Transverse colon (tissue), 4 donors: ENCODE measurements at regions not wholly inside any gene's neighbourhood (a gene's known extent, or its start where the extent isn't known, plus 50 kb on each side); places are given as distances from the start of the nearest gene placed in this dataset.

Experiments
- DNase-seq: peaks from one replicate; pipeline ENCODE4 v3.0.0-alpha.2; 2019
- H3K27ac ChIP-seq, 4 donors: fragments of 200-600 bp; sonication (generic); 2 replicates each; pipeline ENCODE4 v1.5.1; 2016 to 2018; ENCODE audit warnings: inconsistent platforms in 4 of 4
- H3K27me3 ChIP-seq: fragments of 200-600 bp; sonication (generic); 2 replicates; pipeline ENCODE4 v1.5.1; 2017; ENCODE audit warnings: inconsistent platforms
- H3K36me3 ChIP-seq, 4 donors: fragments of 200-600 bp; sonication (generic); 2 replicates each; pipeline ENCODE4 v1.5.1; 2017 to 2019; ENCODE audit warnings: inconsistent platforms in 4 of 4
- H3K4me1 ChIP-seq, 4 donors: fragments of 200-600 bp; sonication (generic); 2 replicates each; pipeline ENCODE4 v1.5.1; 2017 to 2020; ENCODE audit warnings: inconsistent platforms in 4 of 4
- H3K4me3 ChIP-seq, 4 donors: fragments of 200-600 bp; sonication (generic); 1 replicate in 1 of 4; 2 replicates in 3 of 4; pipeline versions ENCODE4 v1.5.1 to v1.6.1; 2017 to 2019; ENCODE audit warnings: inconsistent platforms in 4 of 4
- H3K9me3 ChIP-seq, 2 donors: fragments of 200-600 bp; sonication (generic); 2 replicates each; pipeline ENCODE4 v1.5.1; 2017 to 2019; ENCODE audit warnings: inconsistent platforms in 2 of 2
- EP300 ChIP-seq: sonication (generic); formaldehyde crosslinking; IDR thresholded peaks from one replicate; pipeline ENCODE4 v1.6.1; 2017; ENCODE audit warnings: antibody characterized with exemption, low read depth
- POLR2A ChIP-seq: fragments of 450-650 bp; IDR thresholded peaks from one replicate; pipeline ENCODE4 v1.6.1; 2016; ENCODE audit warnings: antibody characterized with exemption, mild to moderate bottlenecking, moderate library complexity
- POLR2AphosphoS5 ChIP-seq, 3 donors: sonication (generic); formaldehyde crosslinking; IDR thresholded peaks; one replicate each; pipeline ENCODE4 v1.6.1; 2016; ENCODE audit warnings: antibody characterized with exemption in 3 of 3
- WGBS, 2 donors: methylation state at CpG; one replicate each; pipeline ENCODE4 v1.1.5; 2018; ENCODE audit warnings: low coverage in 1 of 2; 5-methylcytosine and 5-hydroxymethylcytosine counted together
- in situ Hi-C, 4 donors: fragments of 200-750 bp; cut with MboI; loops; one replicate each; pipeline versions ENCODE4 v1.15.0 to v1.15.1; 2017; ENCODE audit warnings: low sequenced_read_pairs in 3 of 4, low pct_ligation_motif_present in 1 of 4, low pct_unique_long_range_greater_than_20kb in 1 of 4
- intact Hi-C: fragments of 100-400 bp; cut with DNase I; formaldehyde crosslinking; loops from one replicate; pipeline ENCODE4 v1.15.1; 2023; ENCODE audit warnings: low total_unique reads
- TF ChIP-seq, protein P1 (sequence below), 5 experiments: fragments of 200-600 bp in 3 of 5; fragments of 450-650 bp in 2 of 5; sonication (generic) in 3 of 5; IDR thresholded peaks; 1 replicate in 2 of 5; 2 replicates in 3 of 5; pipeline ENCODE4 v1.5.1; 2016 to 2017; ENCODE audit warnings: antibody characterized with exemption in 5 of 5, inconsistent platforms in 3 of 5, mild to moderate bottlenecking in 2 of 5, moderate library complexity in 1 of 5

DNA sequence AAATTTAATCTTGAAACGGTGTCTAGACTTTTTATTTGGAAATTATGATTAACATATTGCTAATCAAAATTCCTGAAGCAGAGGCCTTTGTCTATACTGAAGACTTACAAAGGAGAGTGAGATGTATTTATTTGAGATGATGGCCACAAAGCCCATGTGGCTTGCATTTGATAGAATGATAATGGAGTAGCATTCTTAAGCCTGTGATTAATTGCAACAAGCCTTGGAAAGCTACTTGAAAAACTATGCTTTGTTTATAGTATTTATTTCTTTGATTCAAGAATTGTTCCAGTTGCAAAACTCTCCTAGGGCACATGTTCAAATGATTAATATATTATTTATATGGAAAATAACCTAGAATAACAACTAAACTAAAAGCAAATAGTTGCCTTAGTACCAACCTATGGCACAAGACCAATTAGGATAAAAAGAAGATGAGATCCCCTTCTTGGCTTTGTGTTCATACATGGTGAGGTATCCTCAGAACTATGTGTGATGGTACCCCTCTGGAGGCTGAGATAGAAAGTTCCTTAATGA, 244.1 kb upstream of the TBL1XR1 start:
- no peaks in the 10 kb centered on the region for H3K36me3 ChIP-seq
- in situ Hi-C loops (no loop called here), intact Hi-C loops (no loop called here)
- peaks cover 16 to 64% (median 20%) of the 10 kb centered on the region in 4 donors for H3K4me1 ChIP-seq
- H3K27me3 ChIP-seq, result no peaks in the 10 kb centered on the region
- H3K27ac ChIP-seq, result peak overlapping the region; percentile 75 to 87 (median 76)
- no peaks in the 10 kb centered on the region for H3K9me3 ChIP-seq
- H3K4me3 ChIP-seq, result no peak overlapping the region
- TF ChIP-seq, protein P1, sequence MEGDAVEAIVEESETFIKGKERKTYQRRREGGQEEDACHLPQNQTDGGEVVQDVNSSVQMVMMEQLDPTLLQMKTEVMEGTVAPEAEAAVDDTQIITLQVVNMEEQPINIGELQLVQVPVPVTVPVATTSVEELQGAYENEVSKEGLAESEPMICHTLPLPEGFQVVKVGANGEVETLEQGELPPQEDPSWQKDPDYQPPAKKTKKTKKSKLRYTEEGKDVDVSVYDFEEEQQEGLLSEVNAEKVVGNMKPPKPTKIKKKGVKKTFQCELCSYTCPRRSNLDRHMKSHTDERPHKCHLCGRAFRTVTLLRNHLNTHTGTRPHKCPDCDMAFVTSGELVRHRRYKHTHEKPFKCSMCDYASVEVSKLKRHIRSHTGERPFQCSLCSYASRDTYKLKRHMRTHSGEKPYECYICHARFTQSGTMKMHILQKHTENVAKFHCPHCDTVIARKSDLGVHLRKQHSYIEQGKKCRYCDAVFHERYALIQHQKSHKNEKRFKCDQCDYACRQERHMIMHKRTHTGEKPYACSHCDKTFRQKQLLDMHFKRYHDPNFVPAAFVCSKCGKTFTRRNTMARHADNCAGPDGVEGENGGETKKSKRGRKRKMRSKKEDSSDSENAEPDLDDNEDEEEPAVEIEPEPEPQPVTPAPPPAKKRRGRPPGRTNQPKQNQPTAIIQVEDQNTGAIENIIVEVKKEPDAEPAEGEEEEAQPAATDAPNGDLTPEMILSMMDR (IDR thresholded peaks at IDR 0.05), result no peak
- TF ChIP-seq POLR2A, result no peak
- no peak for TF ChIP-seq POLR2AphosphoS5 (IDR thresholded peaks at IDR 0.05)
- no peak for TF ChIP-seq EP300
- DNase-seq, result no peak
- WGBS, 2 donors, result 86 to 93% methylated on average over 1 of the region's 1 CpG

DNA sequence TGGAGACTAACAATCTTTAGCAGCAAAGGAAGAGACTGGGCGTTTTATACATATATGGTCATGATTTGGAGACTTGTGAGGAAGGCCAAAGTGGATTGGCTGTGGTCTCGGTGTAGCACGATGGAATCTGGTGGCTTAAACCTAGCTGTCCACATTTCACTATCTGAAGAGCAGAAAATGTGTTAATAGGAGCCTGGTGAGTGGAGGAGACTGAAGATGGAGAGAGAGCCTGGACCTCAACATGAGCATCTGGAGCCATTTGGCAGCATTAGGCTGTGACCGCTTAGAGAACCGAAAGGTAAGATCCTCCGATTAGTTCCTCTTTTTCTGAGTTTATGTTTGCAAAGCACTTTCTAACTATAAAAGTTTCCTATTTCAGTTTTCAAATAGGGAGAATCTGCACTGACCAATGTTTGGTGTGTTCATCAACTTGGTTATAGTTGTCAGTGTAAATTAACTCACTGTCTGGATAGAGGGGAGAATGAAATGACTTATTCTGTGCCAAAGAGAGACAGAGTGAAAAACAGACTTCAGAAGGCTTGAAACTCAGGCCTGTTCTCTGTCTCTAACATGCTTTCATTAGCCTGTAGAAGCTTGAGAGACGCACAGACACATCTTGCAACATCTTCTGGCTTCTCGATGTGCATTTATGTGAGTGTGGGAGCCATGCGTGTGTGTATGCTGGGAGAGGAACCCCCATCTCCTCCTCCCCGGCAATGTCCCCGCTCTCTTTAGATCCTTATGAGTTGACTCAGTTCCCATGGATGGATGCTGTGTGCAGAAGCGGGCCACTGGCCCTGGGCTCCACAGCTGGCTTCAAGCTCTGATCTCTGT, 244.7 kb upstream of the TBL1XR1 start:
- Histone ChIP-seq H3K4me1 (peaks cover 16 to 70% (median 25%) of the 10 kb centered on the region in 4 donors), H3K9me3 (no peaks in the 10 kb centered on the region), H3K27me3 (no peaks in the 10 kb centered on the region), H3K4me3 (peak overlapping the region in 2 of 4 donors; percentile 1 to 18), H3K36me3 (no peaks in the 10 kb centered on the region), H3K27ac (peak overlapping the region; percentile 75 to 87 (median 76))
- TF ChIP-seq EP300 (no peak), POLR2AphosphoS5 (IDR thresholded peaks at IDR 0.05) (peak in 2 of 3 donors; percentile 4 to 52), POLR2A (no peak)
- TF ChIP-seq, protein P1 (IDR thresholded peaks at IDR 0.05), result no peak
- WGBS, 2 donors, result 56 to 63% methylated on average over 6 to 12 of the region's 12 CpGs
- in situ Hi-C loops (no loop called here), intact Hi-C loops (no loop called here)
- no peak for DNase-seq

DNA sequence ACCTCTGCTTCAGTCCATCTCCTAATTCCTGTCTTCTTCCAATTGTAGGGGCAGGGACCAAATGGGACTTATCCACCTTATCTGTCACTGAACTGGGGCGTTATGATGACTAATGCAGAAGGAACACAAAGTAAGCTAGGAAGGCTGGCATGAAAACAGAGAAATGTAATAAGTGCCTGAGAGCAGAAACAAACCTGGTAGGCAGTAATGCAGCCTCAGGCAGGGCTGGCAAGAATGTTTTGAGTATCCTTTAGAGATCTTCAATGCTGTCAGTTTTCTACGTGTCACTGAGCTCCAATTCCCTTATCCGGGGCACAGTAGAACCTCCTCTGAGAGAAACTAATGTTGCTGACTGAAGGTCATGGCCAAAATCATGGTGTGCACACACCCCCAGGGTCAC, 246.2 kb upstream of the TBL1XR1 start:
- no peak for DNase-seq
- no peak for TF ChIP-seq POLR2A
- TF ChIP-seq POLR2AphosphoS5 (IDR thresholded peaks at IDR 0.05), result peak in 1 of 3 donors; percentile 9
- TF ChIP-seq EP300, result no peak
- intact Hi-C loops (no loop called here), in situ Hi-C loops (no loop called here)
- Histone ChIP-seq H3K36me3 (no peaks in the 10 kb centered on the region), H3K4me1 (peaks cover 16 to 84% (median 33%) of the 10 kb centered on the region in 4 donors), H3K27ac (peak overlapping the region; percentile 75 to 87 (median 76)), H3K27me3 (no peaks in the 10 kb centered on the region), H3K9me3 (no peaks in the 10 kb centered on the region), H3K4me3 (no peak overlapping the region)
- WGBS, 2 donors, result 34 to 41% methylated on average over 3 of the region's 3 CpGs

DNA sequence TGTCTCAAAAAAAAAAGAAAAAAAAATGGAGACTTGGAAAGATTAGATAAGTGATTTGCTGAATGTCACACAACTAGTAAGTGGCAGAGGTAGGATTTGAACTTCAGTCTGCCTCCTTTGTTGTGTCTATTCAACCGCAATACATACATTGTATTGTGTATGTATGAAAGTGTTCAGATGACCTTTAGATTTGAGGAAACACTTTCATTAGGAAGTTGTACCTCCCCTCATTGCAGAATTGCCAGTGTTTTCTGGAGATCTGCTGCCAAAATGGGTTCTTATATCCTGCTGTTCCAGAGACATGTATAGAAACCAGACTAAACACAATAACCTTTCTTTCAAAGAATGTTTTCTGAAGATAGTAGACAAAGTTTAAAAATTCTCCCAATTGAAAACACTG, 247.4 kb upstream of the TBL1XR1 start:
- TF ChIP-seq, protein P1 (IDR thresholded peaks at IDR 0.05), result no peak
- TF ChIP-seq POLR2AphosphoS5 (IDR thresholded peaks at IDR 0.05), result no peak
- no peak for TF ChIP-seq POLR2A
- TF ChIP-seq EP300, result no peak
- 88 to 95% methylated on average over 1 of the region's 1 CpG for WGBS, 2 donors
- Histone ChIP-seq H3K36me3 (no peaks in the 10 kb centered on the region), H3K9me3 (no peaks in the 10 kb centered on the region), H3K27me3 (no peaks in the 10 kb centered on the region), H3K27ac (peak overlapping the region; percentile 77 to 81 (median 78)), H3K4me1 (peaks cover 22 to 92% (median 36%) of the 10 kb centered on the region in 4 donors), H3K4me3 (no peak overlapping the region)
- intact Hi-C loops (no loop called here), in situ Hi-C loops (no loop called here)
- DNase-seq, result no peak
